A673 (cell line): ENCODE measurements at regions not wholly inside any gene's neighbourhood (a gene's known extent, or its start where the extent isn't known, plus 50 kb on each side); places are given as distances from the start of the nearest gene placed in this dataset.

Source experiments
- BruUV-seq: library from RNA; stranded (reverse); fragments of 400-500 nt; replicated peaks from 2 replicates; lab custom pipeline; 2021; lab: Mats Ljungman, UMichigan
- CTCF ChIA-PET: fragments of 300-600 bp; sonication (Branson Sonifier 250); formaldehyde crosslinking; loops from one replicate; lab custom pipeline; 2022; ENCODE audit warnings: antibody characterized with exemption; lab: Charles Lee
- POLR2A ChIA-PET: fragments of 300-600 bp; sonication (Branson Sonifier 250); formaldehyde crosslinking; loops from one replicate; lab custom pipeline; 2022; ENCODE audit warnings: antibody characterized with exemption; ENCODE audit not compliant: low non-redundant PET; lab: Charles Lee
- DNase-seq: peaks from one replicate; pipeline ENCODE4 v3.0.0-alpha.2; 2015; ENCODE audit warnings: low spot score
- H3K27ac ChIP-seq: fragments of 200-600 bp; sonication (generic); 2 replicates; pipeline ENCODE4 v1.5.1; 2016; ENCODE audit warnings: mixed run types, low read depth, mild to moderate bottlenecking, mixed read lengths, antibody characterized with exemption, low read length; ENCODE audit not compliant: poor library complexity, severe bottlenecking
- H3K27me3 ChIP-seq: fragments of 200-600 bp; sonication (generic); replicated peaks from 2 replicates; pipeline ENCODE4 v1.6.1; 2017; ENCODE audit warnings: mixed run types, low read depth, mild to moderate bottlenecking, mixed read lengths, antibody characterized with exemption, low read length; ENCODE audit not compliant: insufficient read depth, poor library complexity
- H3K36me3 ChIP-seq: fragments of 200-600 bp; sonication (generic); 2 replicates; pipeline ENCODE4 v1.6.1; 2016; ENCODE audit warnings: mixed run types, mild to moderate bottlenecking, mixed read lengths, antibody characterized with exemption, low read length; ENCODE audit not compliant: insufficient read depth, poor library complexity, severe bottlenecking
- H3K4me1 ChIP-seq: fragments of 200-600 bp; sonication (generic); 2 replicates; pipeline ENCODE4 v1.6.1; 2017; ENCODE audit warnings: mixed run types, mild to moderate bottlenecking, mixed read lengths, antibody characterized with exemption, low read length; ENCODE audit not compliant: insufficient read depth, poor library complexity, severe bottlenecking
- H3K4me3 ChIP-seq: fragments of 200-600 bp; sonication (generic); 2 replicates; pipeline ENCODE4 v1.5.1; 2016; ENCODE audit warnings: low read depth, mixed run types, mild to moderate bottlenecking, mixed read lengths, low read length; ENCODE audit not compliant: poor library complexity, severe bottlenecking
- H3K9me3 ChIP-seq: fragments of 200-600 bp; sonication (generic); 2 replicates; pipeline ENCODE4 v1.6.1; 2016; ENCODE audit warnings: mixed run types, low read depth, mild to moderate bottlenecking, mixed read lengths, antibody characterized with exemption, low read length; ENCODE audit not compliant: poor library complexity, severe bottlenecking
- EZH2 ChIP-seq: fragments of 200-600 bp; sonication (generic); IDR thresholded peaks from 2 replicates; pipeline ENCODE4 v1.6.1; 2017; ENCODE audit warnings: borderline replicate concordance, low read depth, mild to moderate bottlenecking, mixed read lengths, antibody characterized with exemption, low read length; ENCODE audit not compliant: poor library complexity, severe bottlenecking
- intact Hi-C: fragments of 100-400 bp; cut with micrococcal nuclease; formaldehyde crosslinking; loops from one replicate; pipeline ENCODE4 v1.10.0; 2022; ENCODE audit not compliant: unreplicated experiment
- TF ChIP-seq, protein P1 (sequence below): fragments of 300-800, 200-600 bp; sonication (generic); conservative IDR thresholded peaks from 2 replicates; pipeline ENCODE4 v1.5.1; 2017; ENCODE audit warnings: low read depth, mild to moderate bottlenecking, antibody characterized with exemption, low read length, moderate library complexity, mixed read lengths

DNA sequence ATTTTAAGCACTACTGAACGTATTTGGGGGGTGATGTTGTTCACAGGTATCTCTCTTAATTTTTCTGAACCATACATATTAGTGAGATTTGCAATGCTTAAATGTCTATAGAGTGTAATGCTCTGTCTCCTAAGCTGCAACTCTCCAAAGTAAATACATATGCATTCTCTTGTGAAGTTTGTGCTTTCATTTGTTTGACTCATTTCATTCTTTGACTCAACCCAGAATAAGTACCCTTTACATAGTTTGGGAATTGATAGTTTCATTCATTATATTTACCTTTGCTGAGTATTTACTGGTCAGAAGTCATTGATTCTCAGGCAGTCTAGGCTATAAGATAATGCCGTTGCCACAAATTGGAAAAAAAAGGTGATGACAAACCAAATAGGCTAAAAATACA lies 406.9 kb downstream of the FGF9 start:
- no peak overlapping the region for H3K27ac ChIP-seq
- H3K4me3 ChIP-seq, result no peak overlapping the region
- TF ChIP-seq, protein P1, sequence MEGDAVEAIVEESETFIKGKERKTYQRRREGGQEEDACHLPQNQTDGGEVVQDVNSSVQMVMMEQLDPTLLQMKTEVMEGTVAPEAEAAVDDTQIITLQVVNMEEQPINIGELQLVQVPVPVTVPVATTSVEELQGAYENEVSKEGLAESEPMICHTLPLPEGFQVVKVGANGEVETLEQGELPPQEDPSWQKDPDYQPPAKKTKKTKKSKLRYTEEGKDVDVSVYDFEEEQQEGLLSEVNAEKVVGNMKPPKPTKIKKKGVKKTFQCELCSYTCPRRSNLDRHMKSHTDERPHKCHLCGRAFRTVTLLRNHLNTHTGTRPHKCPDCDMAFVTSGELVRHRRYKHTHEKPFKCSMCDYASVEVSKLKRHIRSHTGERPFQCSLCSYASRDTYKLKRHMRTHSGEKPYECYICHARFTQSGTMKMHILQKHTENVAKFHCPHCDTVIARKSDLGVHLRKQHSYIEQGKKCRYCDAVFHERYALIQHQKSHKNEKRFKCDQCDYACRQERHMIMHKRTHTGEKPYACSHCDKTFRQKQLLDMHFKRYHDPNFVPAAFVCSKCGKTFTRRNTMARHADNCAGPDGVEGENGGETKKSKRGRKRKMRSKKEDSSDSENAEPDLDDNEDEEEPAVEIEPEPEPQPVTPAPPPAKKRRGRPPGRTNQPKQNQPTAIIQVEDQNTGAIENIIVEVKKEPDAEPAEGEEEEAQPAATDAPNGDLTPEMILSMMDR, result no peak
- no peak for TF ChIP-seq EZH2
- H3K4me1 ChIP-seq, result no peaks in the 10 kb centered on the region
- ChIA-PET CTCF (no interaction called here), POLR2A (no interaction called here)
- no peak for DNase-seq
- H3K27me3 ChIP-seq, result no peaks in the 10 kb centered on the region
- no peaks in the 10 kb centered on the region for H3K9me3 ChIP-seq
- no peaks in the 10 kb centered on the region for H3K36me3 ChIP-seq
- intact Hi-C loops, result no loop called here
- BruUV-seq, result no TSS peak

DNA sequence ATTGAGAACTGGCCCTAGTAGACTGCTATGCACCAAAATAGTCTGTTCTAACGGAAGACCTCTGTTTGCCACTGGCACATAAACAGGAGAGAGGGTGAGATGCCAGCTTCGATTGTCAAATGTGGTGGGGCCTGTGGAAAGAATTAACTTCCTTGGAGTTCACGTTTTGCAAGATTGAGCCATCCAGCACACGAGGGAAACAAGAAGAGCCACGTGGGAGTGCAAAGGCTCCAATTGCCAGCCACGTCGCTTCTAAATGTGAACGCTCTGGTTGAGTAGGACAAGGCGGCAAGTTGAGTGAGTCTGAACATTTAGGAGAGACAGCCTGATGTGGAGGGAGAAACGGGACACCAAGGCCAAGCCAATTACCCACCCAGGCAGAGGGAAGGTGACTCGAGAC lies 409.1 kb downstream of the FGF9 start:
- Histone ChIP-seq H3K27me3 (no peaks in the 10 kb centered on the region), H3K27ac (no peak overlapping the region)
- no peak for DNase-seq

DNA sequence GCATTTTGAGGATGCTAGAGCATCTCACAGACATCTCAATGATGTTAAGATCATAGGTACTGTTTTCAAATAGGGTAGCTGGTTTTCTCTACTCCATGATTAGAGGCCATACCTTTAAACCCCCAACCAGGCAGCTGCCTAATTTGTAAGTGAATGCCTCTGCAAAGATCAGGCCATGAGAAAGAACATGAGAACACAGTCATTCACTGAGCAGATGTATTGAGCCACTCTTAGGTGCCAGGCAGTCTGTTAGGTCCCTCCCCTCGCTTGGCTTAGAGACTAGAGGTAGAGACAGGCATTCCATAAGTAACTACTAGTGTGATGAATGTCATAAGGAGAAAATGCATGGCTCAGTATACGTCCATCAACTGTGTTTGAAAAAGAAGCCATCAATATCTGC lies 410.0 kb downstream of the FGF9 start:
- ChIA-PET CTCF (no interaction called here), POLR2A (no interaction called here)
- no peak for DNase-seq
- no TSS peak for BruUV-seq
- H3K4me1 ChIP-seq, result no peaks in the 10 kb centered on the region
- no peaks in the 10 kb centered on the region for H3K36me3 ChIP-seq
- no peak for TF ChIP-seq EZH2
- TF ChIP-seq, protein P1, result no peak
- H3K9me3 ChIP-seq, result no peaks in the 10 kb centered on the region
- H3K4me3 ChIP-seq, result no peak overlapping the region
- H3K27me3 ChIP-seq, result no peaks in the 10 kb centered on the region
- H3K27ac ChIP-seq, result no peak overlapping the region
- intact Hi-C loops, result no loop called here

More for the DNA sequence above, 409.1 kb downstream of the FGF9 start:
- Histone ChIP-seq H3K4me3 (no peak overlapping the region), H3K9me3 (no peaks in the 10 kb centered on the region), H3K4me1 (no peaks in the 10 kb centered on the region), H3K36me3 (no peaks in the 10 kb centered on the region)
- ChIA-PET POLR2A (no interaction called here), CTCF (no interaction called here)
- intact Hi-C loops, result no loop called here
- no TSS peak for BruUV-seq
- no peak for TF ChIP-seq EZH2
- TF ChIP-seq, protein P1, result no peak
